RWPE2 (cell line): ENCODE measurements at regions not wholly inside any gene's neighbourhood (a gene's known extent, or its start where the extent isn't known, plus 50 kb on each side); places are given as distances from the start of the nearest gene placed in this dataset.

Experiments used
- ATAC-seq: fragments of 200-7000 bp; cut with Tn5 transposase; 3 replicates; pipeline ENCODE4 v1.9.1; 2021; ENCODE audit warnings: low read depth
- DNase-seq: peaks from one replicate; pipeline ENCODE4 v3.0.0-alpha.2; 2020; ENCODE audit warnings: low spot score
- H3K27ac ChIP-seq: fragments of 450-650 bp; 2 replicates; pipeline ENCODE4 v1.5.1; 2017; ENCODE audit warnings: mild to moderate bottlenecking; ENCODE audit not compliant: poor library complexity, severe bottlenecking
- H3K27me3 ChIP-seq: fragments of 250-450 bp; sonication (Bioruptor Pico); 2 replicates; pipeline ENCODE4 v1.5.1; 2021; ENCODE audit warnings: mild to moderate bottlenecking, moderate library complexity; ENCODE audit not compliant: insufficient read depth, poor library complexity, severe bottlenecking
- H3K36me3 ChIP-seq: fragments of 250-450 bp; sonication (Bioruptor Pico); 2 replicates; pipeline ENCODE4 v1.5.1; 2020; ENCODE audit warnings: low read depth, mild to moderate bottlenecking, moderate library complexity
- H3K4me1 ChIP-seq: fragments of 250-450 bp; sonication (Bioruptor Pico); 2 replicates; pipeline ENCODE4 v1.5.1; 2021; ENCODE audit warnings: mild to moderate bottlenecking, moderate library complexity; ENCODE audit not compliant: insufficient read depth, poor library complexity, severe bottlenecking
- H3K4me3 ChIP-seq: fragments of 250-450 bp; sonication (Bioruptor Pico); 2 replicates; pipeline ENCODE4 v1.5.1; 2021; ENCODE audit warnings: mild to moderate bottlenecking, moderate library complexity; ENCODE audit not compliant: severe bottlenecking
- H3K9me3 ChIP-seq: fragments of 250-450 bp; sonication (Bioruptor Pico); 2 replicates; pipeline ENCODE4 v1.5.1; 2021; ENCODE audit warnings: mild to moderate bottlenecking, moderate library complexity; ENCODE audit not compliant: severe bottlenecking
- TF ChIP-seq, protein P1 (sequence below): fragments of 450-650 bp; IDR thresholded peaks from one replicate; pipeline ENCODE4 v1.5.1; 2017; ENCODE audit warnings: mild to moderate bottlenecking, moderate library complexity; ENCODE audit not compliant: poor library complexity, severe bottlenecking

DNA sequence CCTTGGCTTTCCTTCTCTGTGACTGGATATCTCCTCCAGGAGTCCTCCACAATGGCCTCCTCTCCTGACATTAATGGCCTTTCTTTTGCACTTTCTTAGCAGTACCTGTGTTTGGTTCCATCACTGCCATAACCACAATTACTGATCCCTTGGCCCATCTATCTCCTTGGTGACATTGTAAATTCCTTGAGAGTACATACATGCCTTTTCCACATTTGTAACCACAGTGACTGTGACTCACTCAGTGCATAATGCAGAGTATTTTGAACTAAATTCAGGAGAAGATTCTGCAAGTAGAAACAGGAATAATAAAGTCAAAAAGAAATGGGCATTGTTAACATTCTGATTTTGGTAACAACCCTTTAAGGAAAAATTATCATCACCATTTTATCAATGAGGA lies 197.2 kb upstream of the SOX4 start:
- peaks cover 21% of the 10 kb centered on the region for H3K4me1 ChIP-seq
- no peak overlapping the region for H3K4me3 ChIP-seq
- TF ChIP-seq, protein P1, sequence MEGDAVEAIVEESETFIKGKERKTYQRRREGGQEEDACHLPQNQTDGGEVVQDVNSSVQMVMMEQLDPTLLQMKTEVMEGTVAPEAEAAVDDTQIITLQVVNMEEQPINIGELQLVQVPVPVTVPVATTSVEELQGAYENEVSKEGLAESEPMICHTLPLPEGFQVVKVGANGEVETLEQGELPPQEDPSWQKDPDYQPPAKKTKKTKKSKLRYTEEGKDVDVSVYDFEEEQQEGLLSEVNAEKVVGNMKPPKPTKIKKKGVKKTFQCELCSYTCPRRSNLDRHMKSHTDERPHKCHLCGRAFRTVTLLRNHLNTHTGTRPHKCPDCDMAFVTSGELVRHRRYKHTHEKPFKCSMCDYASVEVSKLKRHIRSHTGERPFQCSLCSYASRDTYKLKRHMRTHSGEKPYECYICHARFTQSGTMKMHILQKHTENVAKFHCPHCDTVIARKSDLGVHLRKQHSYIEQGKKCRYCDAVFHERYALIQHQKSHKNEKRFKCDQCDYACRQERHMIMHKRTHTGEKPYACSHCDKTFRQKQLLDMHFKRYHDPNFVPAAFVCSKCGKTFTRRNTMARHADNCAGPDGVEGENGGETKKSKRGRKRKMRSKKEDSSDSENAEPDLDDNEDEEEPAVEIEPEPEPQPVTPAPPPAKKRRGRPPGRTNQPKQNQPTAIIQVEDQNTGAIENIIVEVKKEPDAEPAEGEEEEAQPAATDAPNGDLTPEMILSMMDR = no peak
- H3K9me3 ChIP-seq = no peaks in the 10 kb centered on the region
- peak; percentile 74 for ATAC-seq
- no peaks in the 10 kb centered on the region for H3K36me3 ChIP-seq
- no peaks in the 10 kb centered on the region for H3K27me3 ChIP-seq
- H3K27ac ChIP-seq = peak overlapping the region; percentile 63
- no peak for DNase-seq

DNA sequence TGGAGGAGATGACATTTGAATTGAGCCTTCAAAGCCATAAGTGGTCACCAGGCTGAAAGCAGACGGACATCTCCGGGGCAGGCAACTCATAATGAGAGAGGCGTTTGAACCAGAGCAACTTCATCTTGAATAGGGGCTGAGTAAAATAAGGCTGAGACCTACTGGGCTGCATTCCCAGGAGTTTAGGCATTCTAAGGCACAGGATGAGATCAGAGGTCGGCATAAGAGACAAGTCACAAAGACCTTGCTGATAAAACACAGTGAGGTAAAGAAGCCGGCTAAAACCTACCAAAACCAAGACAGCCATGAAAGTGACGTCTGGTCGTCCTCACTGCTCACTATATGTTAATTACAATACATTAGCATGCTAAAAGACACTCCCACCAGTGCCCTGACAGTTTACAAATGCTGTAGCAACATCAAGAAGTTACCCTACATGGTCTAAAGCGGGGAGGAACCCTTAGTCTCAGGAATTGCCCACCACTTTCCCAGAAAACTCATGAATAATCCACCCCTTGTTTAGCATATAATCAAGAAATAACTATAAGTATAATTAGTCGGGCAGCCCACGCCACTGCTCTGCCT lies 194.7 kb upstream of the SOX4 start:
- no peak overlapping the region for H3K27ac ChIP-seq
- TF ChIP-seq, protein P1 = no peak
- H3K27me3 ChIP-seq = no peaks in the 10 kb centered on the region
- peaks cover 21% of the 10 kb centered on the region for H3K4me1 ChIP-seq
- H3K36me3 ChIP-seq = no peaks in the 10 kb centered on the region
- no peak for ATAC-seq
- no peaks in the 10 kb centered on the region for H3K9me3 ChIP-seq
- H3K4me3 ChIP-seq = no peak overlapping the region
- DNase-seq = no peak

DNA sequence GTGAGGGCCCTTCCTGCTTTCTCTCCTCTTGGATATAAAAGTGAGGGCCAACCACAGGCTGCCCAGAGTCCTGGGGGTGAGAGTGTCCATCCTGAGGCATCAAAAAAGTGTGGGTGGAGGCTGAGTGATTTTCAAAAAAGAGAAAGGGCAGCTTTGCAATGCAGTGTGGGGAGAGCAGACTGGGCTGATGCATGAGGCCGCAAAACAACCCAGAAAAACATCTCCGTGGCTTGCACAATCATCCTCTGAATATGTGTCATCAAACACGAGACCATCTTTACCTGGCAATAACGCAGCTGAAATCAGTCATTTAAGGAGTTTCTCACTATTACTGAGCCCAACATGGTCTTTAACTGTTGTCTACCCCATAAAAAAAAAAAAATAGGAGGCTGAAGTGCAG lies 191.2 kb upstream of the SOX4 start:
- ATAC-seq (peak; percentile 81), DNase-seq (no peak)
- no peaks in the 10 kb centered on the region for H3K4me1 ChIP-seq
- no peaks in the 10 kb centered on the region for H3K9me3 ChIP-seq
- H3K27ac ChIP-seq = no peak overlapping the region
- TF ChIP-seq, protein P1 = no peak
- no peak overlapping the region for H3K4me3 ChIP-seq
- H3K36me3 ChIP-seq = no peaks in the 10 kb centered on the region
- H3K27me3 ChIP-seq = no peaks in the 10 kb centered on the region

DNA sequence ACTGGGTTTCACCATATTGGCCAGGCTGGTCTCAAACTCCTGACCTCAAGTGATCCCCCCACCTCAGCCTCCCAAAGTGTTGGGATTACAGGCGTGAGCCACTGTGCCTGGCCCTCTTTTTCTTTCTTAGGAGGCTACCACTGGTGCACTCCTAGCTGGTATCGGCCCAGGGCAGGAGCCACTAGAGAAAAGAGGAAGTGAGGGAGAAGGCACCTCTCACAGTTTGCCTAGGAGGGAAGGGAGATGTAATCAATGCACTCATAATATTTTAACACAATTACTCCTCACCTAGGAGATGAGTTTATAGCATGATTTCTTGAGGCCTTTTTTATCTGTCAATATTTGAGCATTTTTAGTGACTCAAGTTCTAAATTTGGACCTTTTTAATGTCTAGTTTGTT lies 189.0 kb upstream of the SOX4 start:
- Histone ChIP-seq H3K27ac (no peak overlapping the region), H3K4me3 (no peak overlapping the region), H3K9me3 (no peaks in the 10 kb centered on the region), H3K4me1 (no peaks in the 10 kb centered on the region), H3K27me3 (no peaks in the 10 kb centered on the region), H3K36me3 (no peaks in the 10 kb centered on the region)
- TF ChIP-seq, protein P1 = no peak
- ATAC-seq (no peak), DNase-seq (no peak)

DNA sequence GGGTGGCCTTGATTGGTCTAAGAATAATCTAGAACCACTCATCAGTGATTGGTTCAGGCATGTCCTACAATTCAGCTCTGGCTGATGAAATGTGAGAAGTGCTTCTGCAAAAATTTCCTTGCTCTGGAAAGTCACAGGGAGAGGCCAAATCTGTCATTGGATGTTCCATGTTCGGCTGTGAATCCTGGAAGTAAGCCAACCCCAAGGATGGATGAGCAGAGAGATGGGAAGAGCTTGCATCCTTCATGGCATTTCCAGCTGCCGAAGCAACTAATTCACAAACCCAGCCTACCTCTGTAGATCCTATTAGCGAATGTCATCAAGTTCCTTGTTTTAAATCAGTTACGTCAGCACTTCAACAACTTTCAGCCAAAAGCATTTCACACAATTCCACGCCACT lies 187.2 kb upstream of the SOX4 start:
- Histone ChIP-seq H3K27ac (no peak overlapping the region), H3K4me1 (no peaks in the 10 kb centered on the region), H3K9me3 (peaks cover 3% of the 10 kb centered on the region), H3K4me3 (no peak overlapping the region), H3K36me3 (no peaks in the 10 kb centered on the region), H3K27me3 (no peaks in the 10 kb centered on the region)
- ATAC-seq = no peak
- TF ChIP-seq, protein P1 = no peak
- no peak for DNase-seq
